Neural cell (in vitro differentiated cells): ENCODE measurements at regions not wholly inside any gene's neighbourhood (a gene's known extent, or its start where the extent isn't known, plus 50 kb on each side); places are given as distances from the start of the nearest gene placed in this dataset.

Experiments used
- CTCF ChIP-seq: fragments of 450-650 bp; IDR thresholded peaks from 2 replicates; pipeline ENCODE4 v1.5.1; 2014; ENCODE audit warnings: antibody characterized with exemption, mild to moderate bottlenecking, moderate library complexity; ENCODE audit not compliant: poor library complexity, severe bottlenecking
- EP300 ChIP-seq: fragments of 450-650 bp; conservative IDR thresholded peaks from 2 replicates; pipeline ENCODE4 v1.6.1; 2014; ENCODE audit warnings: antibody characterized with exemption, mild to moderate bottlenecking, moderate library complexity; ENCODE audit not compliant: poor library complexity, severe bottlenecking
- EZH2 ChIP-seq: fragments of 200-600, 300-800 bp; shearing (Covaris generic), sonication (generic); IDR thresholded peaks from 2 replicates; pipeline ENCODE4 v1.6.1; 2014; ENCODE audit warnings: antibody characterized with exemption, low read length, borderline replicate concordance, mild to moderate bottlenecking; ENCODE audit not compliant: insufficient read depth, poor library complexity, severe bottlenecking
- MXI1 ChIP-seq: fragments of 450-650 bp; conservative IDR thresholded peaks from 2 replicates; pipeline ENCODE4 v1.6.1; 2014; ENCODE audit warnings: antibody characterized with exemption, mild to moderate bottlenecking; ENCODE audit not compliant: poor library complexity, severe bottlenecking
- POLR2AphosphoS5 ChIP-seq: IDR thresholded peaks from 2 replicates; pipeline ENCODE4 v1.6.1; 2012
- RAD21 ChIP-seq: fragments of 450-650 bp; conservative IDR thresholded peaks from 2 replicates; pipeline ENCODE4 v1.6.1; 2014; ENCODE audit warnings: antibody characterized with exemption, mild to moderate bottlenecking, moderate library complexity
- REST ChIP-seq: IDR thresholded peaks from 2 replicates; pipeline ENCODE4 v1.6.1; 2012; ENCODE audit warnings: borderline replicate concordance
- SMC3 ChIP-seq: fragments of 450-650 bp; conservative IDR thresholded peaks from 2 replicates; pipeline ENCODE4 v1.6.1; 2014; ENCODE audit warnings: antibody characterized with exemption, mild to moderate bottlenecking, moderate library complexity; ENCODE audit not compliant: poor library complexity

- TF ChIP-seq CTCF (no peak), REST (no peak), POLR2AphosphoS5 (no peak), SMC3 (no peak), MXI1 (no peak), EZH2 (no peak), EP300 (no peak), RAD21 (no peak)
Measured at GRCh38 chr3:80682235-80682634, 914.4 kb upstream of the ROBO1 start.
